ENCODE measurements at regions not wholly inside any gene's neighbourhood (a gene's known extent, or its start where the extent isn't known, plus 50 kb on each side); places are given as distances from the start of the nearest gene placed in this dataset.

GRCh38 chr6:81486234-81486633 lies 266.2 kb downstream of the TENT5A start:
- TF ChIP-seq CTCF (IDR thresholded peaks at IDR 0.05; ENCODE audit: low read depth, low read length, poor library complexity, severe bottlenecking) (no peak), EZH2phosphoT487 (IDR thresholded peaks at IDR 0.05; ENCODE audit: borderline replicate concordance, low read length) (no peak)

Data from DOHH2 (cell line).